ENCODE measurements at regions not wholly inside any gene's neighbourhood (a gene's known extent, or its start where the extent isn't known, plus 50 kb on each side); places are given as distances from the start of the nearest gene placed in this dataset.
"Not testable (repeated sequence)": the region's sequence is repeated elsewhere in the genome, so short reads cannot be mapped to it uniquely, and the experiment has no call there.

DNA sequence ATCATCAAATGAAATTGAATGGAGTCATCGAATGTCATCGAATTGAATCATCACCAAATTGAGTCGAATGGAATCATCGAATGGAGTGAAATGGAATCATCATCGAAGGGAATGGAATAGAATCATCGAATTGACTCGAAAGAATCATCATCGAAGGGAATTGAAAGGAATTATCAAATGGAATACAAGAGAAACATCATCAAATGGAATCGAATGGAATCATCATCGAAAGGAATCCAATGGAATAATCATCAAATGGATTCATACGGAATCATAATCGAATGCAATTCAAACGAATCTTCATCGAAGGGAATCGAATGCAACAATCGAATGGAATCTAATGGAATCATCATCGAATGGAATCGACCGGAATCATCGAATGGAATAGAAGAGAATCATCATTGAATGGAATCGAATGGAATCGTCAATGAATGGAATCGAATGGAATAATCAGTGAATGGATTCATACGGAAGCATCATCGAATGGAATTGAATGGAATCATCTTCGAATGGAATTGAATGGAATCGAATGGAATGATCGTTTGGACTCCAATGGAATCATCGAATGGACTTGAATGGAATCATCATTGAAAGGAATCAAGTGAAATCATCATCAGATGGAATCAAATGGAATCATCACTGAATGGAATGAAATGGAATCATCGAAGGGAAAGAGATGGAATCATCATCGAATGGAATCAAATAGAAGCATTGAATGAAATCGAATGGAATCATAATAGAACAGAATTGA, 238.2 kb downstream of the SHCBP1 start:
- TF ChIP-seq, protein P1, sequence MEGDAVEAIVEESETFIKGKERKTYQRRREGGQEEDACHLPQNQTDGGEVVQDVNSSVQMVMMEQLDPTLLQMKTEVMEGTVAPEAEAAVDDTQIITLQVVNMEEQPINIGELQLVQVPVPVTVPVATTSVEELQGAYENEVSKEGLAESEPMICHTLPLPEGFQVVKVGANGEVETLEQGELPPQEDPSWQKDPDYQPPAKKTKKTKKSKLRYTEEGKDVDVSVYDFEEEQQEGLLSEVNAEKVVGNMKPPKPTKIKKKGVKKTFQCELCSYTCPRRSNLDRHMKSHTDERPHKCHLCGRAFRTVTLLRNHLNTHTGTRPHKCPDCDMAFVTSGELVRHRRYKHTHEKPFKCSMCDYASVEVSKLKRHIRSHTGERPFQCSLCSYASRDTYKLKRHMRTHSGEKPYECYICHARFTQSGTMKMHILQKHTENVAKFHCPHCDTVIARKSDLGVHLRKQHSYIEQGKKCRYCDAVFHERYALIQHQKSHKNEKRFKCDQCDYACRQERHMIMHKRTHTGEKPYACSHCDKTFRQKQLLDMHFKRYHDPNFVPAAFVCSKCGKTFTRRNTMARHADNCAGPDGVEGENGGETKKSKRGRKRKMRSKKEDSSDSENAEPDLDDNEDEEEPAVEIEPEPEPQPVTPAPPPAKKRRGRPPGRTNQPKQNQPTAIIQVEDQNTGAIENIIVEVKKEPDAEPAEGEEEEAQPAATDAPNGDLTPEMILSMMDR (IDR thresholded peaks at IDR 0.05; ENCODE audit: low read length) = not testable (repeated sequence)
- not testable (repeated sequence) for TF ChIP-seq EZH2 (optimal IDR thresholded peaks at IDR 0.05; ENCODE audit: low read depth, low read length)

Data from MM.1S (cell line).